ENCODE measurements at regions not wholly inside any gene's neighbourhood (a gene's known extent, or its start where the extent isn't known, plus 50 kb on each side); places are given as distances from the start of the nearest gene placed in this dataset.

DNA sequence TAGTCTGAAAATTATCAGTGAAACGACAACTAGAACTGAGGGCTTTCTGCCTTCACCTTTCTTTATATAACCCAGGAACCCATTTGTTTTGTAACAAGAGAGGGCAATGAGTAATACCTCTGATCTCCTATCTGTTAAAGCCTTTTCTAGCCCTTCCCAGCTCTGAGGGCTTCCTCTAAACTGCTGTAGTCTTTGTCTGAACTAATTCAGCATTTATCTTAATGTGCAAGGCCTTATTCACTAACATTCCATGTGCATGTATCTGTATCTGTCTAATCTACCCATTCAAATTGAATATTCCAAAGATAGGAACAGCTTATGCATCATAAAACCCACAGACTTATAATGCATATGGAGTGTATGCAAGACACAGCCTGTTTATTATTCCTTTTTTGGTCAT, 167.1 kb downstream of the LYPLAL1 start:
- Histone ChIP-seq H3K79me2 (ENCODE audit: insufficient read depth, low read depth) (no peaks in the 10 kb centered on the region), H4K20me1 (ENCODE audit: insufficient read depth) (no peaks in the 10 kb centered on the region), H2AFZ (ENCODE audit: low read depth) (no peak overlapping the region), H3K4me2 (no peak overlapping the region), H3K36me3 (ENCODE audit: insufficient read depth) (no peaks in the 10 kb centered on the region), H3K27me3 (ENCODE audit: insufficient read depth, low read depth) (no peaks in the 10 kb centered on the region), H3K4me1 (ENCODE audit: low read depth, poor library complexity, severe bottlenecking) (no peaks in the 10 kb centered on the region), H3K9ac (no peak overlapping the region), H3K27ac (no peak overlapping the region), H3K4me3 (IDR thresholded peaks at IDR 0.05; ENCODE audit: insufficient read depth, low read depth, low read length) (no peak overlapping the region)
- TF ChIP-seq, protein P1, sequence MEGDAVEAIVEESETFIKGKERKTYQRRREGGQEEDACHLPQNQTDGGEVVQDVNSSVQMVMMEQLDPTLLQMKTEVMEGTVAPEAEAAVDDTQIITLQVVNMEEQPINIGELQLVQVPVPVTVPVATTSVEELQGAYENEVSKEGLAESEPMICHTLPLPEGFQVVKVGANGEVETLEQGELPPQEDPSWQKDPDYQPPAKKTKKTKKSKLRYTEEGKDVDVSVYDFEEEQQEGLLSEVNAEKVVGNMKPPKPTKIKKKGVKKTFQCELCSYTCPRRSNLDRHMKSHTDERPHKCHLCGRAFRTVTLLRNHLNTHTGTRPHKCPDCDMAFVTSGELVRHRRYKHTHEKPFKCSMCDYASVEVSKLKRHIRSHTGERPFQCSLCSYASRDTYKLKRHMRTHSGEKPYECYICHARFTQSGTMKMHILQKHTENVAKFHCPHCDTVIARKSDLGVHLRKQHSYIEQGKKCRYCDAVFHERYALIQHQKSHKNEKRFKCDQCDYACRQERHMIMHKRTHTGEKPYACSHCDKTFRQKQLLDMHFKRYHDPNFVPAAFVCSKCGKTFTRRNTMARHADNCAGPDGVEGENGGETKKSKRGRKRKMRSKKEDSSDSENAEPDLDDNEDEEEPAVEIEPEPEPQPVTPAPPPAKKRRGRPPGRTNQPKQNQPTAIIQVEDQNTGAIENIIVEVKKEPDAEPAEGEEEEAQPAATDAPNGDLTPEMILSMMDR (conservative IDR thresholded peaks at IDR 0.05; ENCODE audit: low read depth, low read length), result no peak

DNA sequence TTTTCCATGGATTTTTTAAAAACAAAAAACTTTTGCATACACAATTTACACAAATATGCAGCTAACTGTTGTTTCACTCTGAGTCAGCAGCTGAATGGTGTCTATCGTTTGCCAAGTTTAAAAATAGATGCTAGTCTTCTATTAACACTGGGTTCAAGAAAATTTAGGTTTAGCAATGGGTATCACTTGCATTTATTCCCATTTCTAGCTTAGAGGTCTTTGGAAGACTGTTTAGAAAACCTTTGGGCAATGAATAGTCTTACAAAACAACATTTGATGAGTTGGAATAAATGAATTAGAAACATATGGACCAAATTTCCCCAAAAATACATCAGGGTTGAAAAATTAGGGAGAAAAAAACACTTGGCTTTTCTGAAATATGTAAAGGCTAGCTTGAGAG, 165.8 kb downstream of the LYPLAL1 start:
- Histone ChIP-seq H4K20me1 (ENCODE audit: insufficient read depth) (no peaks in the 10 kb centered on the region), H3K4me1 (ENCODE audit: low read depth, poor library complexity, severe bottlenecking) (no peaks in the 10 kb centered on the region), H2AFZ (ENCODE audit: low read depth) (no peak overlapping the region), H3K4me3 (IDR thresholded peaks at IDR 0.05; ENCODE audit: insufficient read depth, low read depth, low read length) (no peak overlapping the region), H3K36me3 (ENCODE audit: insufficient read depth) (no peaks in the 10 kb centered on the region), H3K79me2 (ENCODE audit: insufficient read depth, low read depth) (no peaks in the 10 kb centered on the region), H3K9ac (no peak overlapping the region), H3K27me3 (ENCODE audit: insufficient read depth, low read depth) (no peaks in the 10 kb centered on the region), H3K4me2 (no peak overlapping the region), H3K27ac (no peak overlapping the region)
- TF ChIP-seq, protein P1 (conservative IDR thresholded peaks at IDR 0.05; ENCODE audit: low read depth, low read length), result no peak

DNA sequence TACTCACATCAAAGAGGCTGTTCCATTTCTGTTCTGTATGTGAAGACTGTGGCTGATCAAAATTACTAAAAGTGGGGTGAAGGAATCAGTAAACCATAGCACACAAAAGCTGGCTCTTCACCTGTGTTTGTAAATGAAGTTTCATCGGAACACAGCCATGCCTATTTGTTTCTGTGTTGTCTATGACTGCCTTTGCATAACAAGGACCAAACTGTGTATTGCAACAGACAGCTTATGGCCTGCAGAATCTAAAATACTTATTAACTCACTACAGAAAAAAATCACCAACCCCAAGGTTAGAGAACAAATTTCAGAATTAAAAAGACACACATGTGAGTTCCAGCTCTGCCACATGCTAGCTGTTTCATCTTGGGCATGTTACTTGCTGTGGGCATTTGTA, 163.9 kb downstream of the LYPLAL1 start:
- H2AFZ ChIP-seq (ENCODE audit: low read depth), result no peak overlapping the region
- no peaks in the 10 kb centered on the region for H3K79me2 ChIP-seq (ENCODE audit: insufficient read depth, low read depth)
- TF ChIP-seq, protein P1 (conservative IDR thresholded peaks at IDR 0.05; ENCODE audit: low read depth, low read length), result no peak
- H3K4me2 ChIP-seq, result no peak overlapping the region
- H3K27me3 ChIP-seq (ENCODE audit: insufficient read depth, low read depth), result no peaks in the 10 kb centered on the region
- H4K20me1 ChIP-seq (ENCODE audit: insufficient read depth), result no peaks in the 10 kb centered on the region
- no peak overlapping the region for H3K4me3 ChIP-seq (IDR thresholded peaks at IDR 0.05; ENCODE audit: insufficient read depth, low read depth, low read length)
- H3K36me3 ChIP-seq (ENCODE audit: insufficient read depth), result no peaks in the 10 kb centered on the region
- no peaks in the 10 kb centered on the region for H3K4me1 ChIP-seq (ENCODE audit: low read depth, poor library complexity, severe bottlenecking)
- H3K9ac ChIP-seq, result no peak overlapping the region
- no peak overlapping the region for H3K27ac ChIP-seq

DNA sequence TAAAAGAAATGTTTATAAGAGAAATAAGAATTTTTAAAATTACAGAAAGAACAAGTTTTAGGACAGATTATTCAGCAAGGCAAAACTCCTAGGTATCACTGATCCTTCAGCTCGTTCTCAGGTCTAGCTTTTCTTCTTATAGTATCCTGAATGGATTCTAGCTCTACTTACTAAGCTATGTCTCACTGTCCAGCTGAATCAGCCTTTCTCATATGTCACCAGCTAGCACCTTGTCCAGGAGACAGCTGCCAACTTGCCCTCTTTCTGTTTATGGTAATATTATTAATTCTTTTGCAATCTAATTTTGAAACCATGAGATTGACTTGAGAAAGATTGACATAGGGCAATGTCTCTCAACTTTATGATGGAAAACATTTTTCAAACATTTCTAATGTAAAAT, 159.9 kb downstream of the LYPLAL1 start:
- no peaks in the 10 kb centered on the region for H3K4me1 ChIP-seq (ENCODE audit: low read depth, poor library complexity, severe bottlenecking)
- H3K4me3 ChIP-seq (IDR thresholded peaks at IDR 0.05; ENCODE audit: insufficient read depth, low read depth, low read length), result no peak overlapping the region
- no peaks in the 10 kb centered on the region for H4K20me1 ChIP-seq (ENCODE audit: insufficient read depth)
- no peaks in the 10 kb centered on the region for H3K27me3 ChIP-seq (ENCODE audit: insufficient read depth, low read depth)
- H3K9ac ChIP-seq, result no peak overlapping the region
- H3K79me2 ChIP-seq (ENCODE audit: insufficient read depth, low read depth), result no peaks in the 10 kb centered on the region
- H3K27ac ChIP-seq, result no peak overlapping the region
- TF ChIP-seq, protein P1 (conservative IDR thresholded peaks at IDR 0.05; ENCODE audit: low read depth, low read length), result no peak
- no peaks in the 10 kb centered on the region for H3K36me3 ChIP-seq (ENCODE audit: insufficient read depth)
- H3K4me2 ChIP-seq, result no peak overlapping the region
- H2AFZ ChIP-seq (ENCODE audit: low read depth), result no peak overlapping the region

DNA sequence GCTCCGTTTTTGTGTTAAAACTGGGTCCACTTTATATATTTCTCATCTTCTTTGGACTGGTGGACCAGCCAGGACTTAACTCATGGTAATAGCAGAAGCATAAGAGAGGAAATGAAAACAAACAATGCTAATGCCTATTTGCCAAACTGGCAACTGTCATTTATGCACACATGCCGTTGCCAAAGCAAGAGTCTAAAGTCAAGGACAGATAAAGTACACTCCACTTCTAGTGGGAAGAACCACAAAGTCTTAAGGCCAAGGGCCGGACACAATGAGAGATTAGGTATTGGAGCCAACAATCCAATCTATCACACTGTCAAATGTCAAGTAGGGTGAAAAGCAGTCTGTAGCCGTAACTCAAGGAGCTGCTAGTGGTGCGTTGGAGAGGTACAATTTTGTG, 157.7 kb downstream of the LYPLAL1 start:
- TF ChIP-seq, protein P1 (conservative IDR thresholded peaks at IDR 0.05; ENCODE audit: low read depth, low read length), result no peak
- no peaks in the 10 kb centered on the region for H3K79me2 ChIP-seq (ENCODE audit: insufficient read depth, low read depth)
- H2AFZ ChIP-seq (ENCODE audit: low read depth), result no peak overlapping the region
- no peak overlapping the region for H3K4me2 ChIP-seq
- H3K9ac ChIP-seq, result no peak overlapping the region
- H3K27me3 ChIP-seq (ENCODE audit: insufficient read depth, low read depth), result no peaks in the 10 kb centered on the region
- no peak overlapping the region for H3K27ac ChIP-seq
- no peaks in the 10 kb centered on the region for H3K4me1 ChIP-seq (ENCODE audit: low read depth, poor library complexity, severe bottlenecking)
- H3K36me3 ChIP-seq (ENCODE audit: insufficient read depth), result no peaks in the 10 kb centered on the region
- H3K4me3 ChIP-seq (IDR thresholded peaks at IDR 0.05; ENCODE audit: insufficient read depth, low read depth, low read length), result no peak overlapping the region
- H4K20me1 ChIP-seq (ENCODE audit: insufficient read depth), result no peaks in the 10 kb centered on the region

Measured in KMS-11 (cell line).